ENCODE measurements at regions not wholly inside any gene's neighbourhood (a gene's known extent, or its start where the extent isn't known, plus 50 kb on each side); places are given as distances from the start of the nearest gene placed in this dataset.

- no peak for FAIRE-seq
- no peak for DNase-seq (ENCODE audit: insufficient read length, low spot score)
- TF ChIP-seq POLR2A (IDR thresholded peaks at IDR 0.05; ENCODE audit: low read depth, low read length) = no peak
Measured at GRCh38 chr9:19840953-19841352, 52.1 kb upstream of the SLC24A2 start.
